HG02588 (cell line): ENCODE measurements at regions not wholly inside any gene's neighbourhood (a gene's known extent, or its start where the extent isn't known, plus 50 kb on each side); places are given as distances from the start of the nearest gene placed in this dataset.

Experiments used
- ATAC-seq: cut with Tn5 transposase; IDR thresholded peaks from one replicate; pipeline ENCODE4 v1.9.1; 2021; ENCODE audit warnings: mild to moderate bottlenecking, moderate library complexity; ENCODE audit not compliant: unreplicated experiment

- no peak for ATAC-seq
These were observed 299.9 kb upstream of the MYOCD start for GRCh38 chr17:12365805-12366204.

- no peak for ATAC-seq
These were observed 296.6 kb upstream of the MYOCD start for GRCh38 chr17:12369065-12369464.

GRCh38 chr17:12376276-12376675 lies 289.4 kb upstream of the MYOCD start:
- no peak for ATAC-seq

GRCh38 chr17:12386225-12386624 lies 279.5 kb upstream of the MYOCD start:
- ATAC-seq: no peak

GRCh38 chr17:12388226-12388625 lies 277.5 kb upstream of the MYOCD start:
- no peak for ATAC-seq

- no peak for ATAC-seq
These were observed 276.3 kb upstream of the MYOCD start for GRCh38 chr17:12389421-12389820.

- no peak for ATAC-seq
These were observed 275.1 kb upstream of the MYOCD start for GRCh38 chr17:12390631-12391030.

GRCh38 chr17:12391468-12391867 lies 274.2 kb upstream of the MYOCD start:
- no peak for ATAC-seq

- ATAC-seq: no peak
These were observed 269.8 kb upstream of the MYOCD start for GRCh38 chr17:12395733-12396354.

- no peak for ATAC-seq
These were observed 267.1 kb upstream of the MYOCD start for GRCh38 chr17:12398441-12399051.

- no peak for ATAC-seq
These were observed 262.6 kb upstream of the MYOCD start for GRCh38 chr17:12402963-12403622.

GRCh38 chr17:12403881-12404398 lies 261.8 kb upstream of the MYOCD start:
- ATAC-seq: no peak

GRCh38 chr17:12406623-12407215 lies 259.0 kb upstream of the MYOCD start:
- ATAC-seq: no peak

- no peak for ATAC-seq
These were observed 258.0 kb upstream of the MYOCD start for GRCh38 chr17:12407495-12408252.

- ATAC-seq: no peak
These were observed 256.6 kb upstream of the MYOCD start for GRCh38 chr17:12409082-12409481.

- no peak for ATAC-seq
These were observed 255.0 kb upstream of the MYOCD start for GRCh38 chr17:12410717-12411116.

- no peak for ATAC-seq
These were observed 250.7 kb upstream of the MYOCD start for GRCh38 chr17:12415031-12415430.

- no peak for ATAC-seq
These were observed 244.6 kb upstream of the MYOCD start for GRCh38 chr17:12421077-12421476.

GRCh38 chr17:12421646-12422306 lies 243.9 kb upstream of the MYOCD start:
- no peak for ATAC-seq

GRCh38 chr17:12422651-12423050 lies 243.0 kb upstream of the MYOCD start:
- ATAC-seq: no peak

GRCh38 chr17:12423337-12423736 lies 242.4 kb upstream of the MYOCD start:
- no peak for ATAC-seq
